Hepatic stellate cell (primary cell): ENCODE measurements at regions not wholly inside any gene's neighbourhood (a gene's known extent, or its start where the extent isn't known, plus 50 kb on each side); places are given as distances from the start of the nearest gene placed in this dataset.
"Not testable (repeated sequence)": the region's sequence is repeated elsewhere in the genome, so short reads cannot be mapped to it uniquely, and the experiment has no call there.

Experiments used
- DNase-seq: peaks from one replicate; pipeline ENCODE4 v3.0.0; 2011; ENCODE audit warnings: low spot score

- DNase-seq: no peak
These were observed 146.5 kb downstream of the SH3BGRL start for GRCh38 chrX:81348388-81348787.

GRCh38 chrX:81354954-81355353 is 153.1 kb downstream of the SH3BGRL start:
- no peak for DNase-seq

- DNase-seq: no peak
These were observed 153.5 kb downstream of the SH3BGRL start for GRCh38 chrX:81355436-81355835.

GRCh38 chrX:81367291-81367690 is 165.4 kb downstream of the SH3BGRL start:
- no peak for DNase-seq

GRCh38 chrX:81377329-81377728 is 175.4 kb downstream of the SH3BGRL start:
- peak; percentile 2 for DNase-seq

- DNase-seq: no peak
These were observed 176.7 kb downstream of the SH3BGRL start for GRCh38 chrX:81378560-81378959.

GRCh38 chrX:81390237-81390636 is 188.3 kb downstream of the SH3BGRL start:
- no peak for DNase-seq

- no peak for DNase-seq
These were observed 190.5 kb downstream of the SH3BGRL start for GRCh38 chrX:81392396-81392795.

- DNase-seq: no peak
These were observed 203.9 kb downstream of the SH3BGRL start for GRCh38 chrX:81405781-81406180.

- DNase-seq: no peak
These were observed 209.6 kb downstream of the SH3BGRL start for GRCh38 chrX:81411517-81411916.

- DNase-seq: no peak
These were observed 210.5 kb downstream of the SH3BGRL start for GRCh38 chrX:81412428-81412827.

- DNase-seq: not testable (repeated sequence)
These were observed 211.0 kb downstream of the SH3BGRL start for GRCh38 chrX:81412857-81413256.

- no peak for DNase-seq
These were observed 212.7 kb downstream of the SH3BGRL start for GRCh38 chrX:81414630-81415029.
